GM18867 (cell line): ENCODE measurements at regions not wholly inside any gene's neighbourhood (a gene's known extent, or its start where the extent isn't known, plus 50 kb on each side); places are given as distances from the start of the nearest gene placed in this dataset.

Source experiments
- ATAC-seq: cut with Tn5 transposase; IDR thresholded peaks from one replicate; pipeline ENCODE4 v1.9.1; 2021; ENCODE audit warnings: mild to moderate bottlenecking, moderate library complexity; ENCODE audit not compliant: unreplicated experiment

DNA sequence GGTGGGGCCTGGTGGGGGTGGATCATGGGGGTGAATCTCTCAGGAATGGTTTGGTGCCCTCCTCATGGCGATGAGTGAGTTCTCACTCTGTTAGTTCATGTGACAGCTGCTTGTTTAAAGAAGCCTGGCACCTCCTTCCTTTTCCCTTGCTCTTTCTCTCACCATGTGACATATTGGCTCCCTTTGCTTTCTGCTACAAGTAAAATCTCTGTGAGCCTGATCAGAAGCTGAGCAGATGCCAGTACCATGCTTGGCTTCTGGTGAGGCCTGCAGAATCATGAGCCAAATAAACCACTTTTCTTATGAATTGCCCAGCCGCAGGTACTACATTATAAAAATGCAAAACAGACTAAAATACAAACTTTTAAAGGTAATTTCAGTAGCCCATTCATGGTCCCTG is 73.4 kb upstream of the TEX51 start:
- ATAC-seq = no peak

DNA sequence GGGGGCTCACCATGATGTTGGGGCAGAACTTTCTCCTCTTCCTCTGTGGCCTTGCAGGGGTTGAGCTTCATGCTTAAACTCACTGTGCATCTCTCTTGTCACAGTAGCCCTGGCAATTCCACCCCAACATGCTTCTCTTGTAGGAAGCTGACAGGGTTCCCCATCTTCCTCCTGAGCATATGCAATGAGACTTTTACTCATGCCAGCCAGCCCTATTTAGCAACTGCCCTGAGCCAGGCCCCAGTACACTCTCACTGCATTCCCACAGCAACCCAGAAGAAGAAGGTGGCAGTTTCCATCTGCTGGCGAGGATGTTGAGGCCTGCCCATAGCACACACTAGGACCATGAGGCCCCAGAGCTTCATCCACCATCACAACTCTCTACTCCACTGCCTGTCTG is 72.2 kb upstream of the TEX51 start:
- ATAC-seq = no peak

GRCh38 chr2:126827371-126827770 is 71.3 kb upstream of the TEX51 start:
- no peak for ATAC-seq

DNA sequence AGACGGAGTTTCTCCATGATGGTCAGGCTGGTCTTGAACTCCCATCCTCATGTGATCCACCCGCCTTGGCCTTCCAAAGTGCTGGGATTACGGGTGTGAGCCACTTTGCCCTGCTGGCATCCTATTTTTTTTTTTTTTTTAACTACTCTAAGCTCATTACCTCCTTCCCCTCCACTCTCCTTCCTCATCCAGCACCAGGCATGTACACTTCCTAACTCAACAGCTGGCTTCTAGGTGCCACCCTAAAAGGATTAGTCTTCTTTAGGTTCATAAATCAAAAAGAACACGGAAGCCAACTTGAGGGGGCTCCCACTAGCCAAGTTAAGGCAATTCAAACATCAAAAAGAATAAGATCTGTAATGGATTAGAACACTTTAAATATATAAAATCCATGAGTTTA is 70.6 kb upstream of the TEX51 start:
- ATAC-seq = no peak

- no peak for ATAC-seq
Measured at GRCh38 chr2:126828491-126828890, 70.2 kb upstream of the TEX51 start.

GRCh38 chr2:126831234-126832005 is 67.3 kb upstream of the TEX51 start:
- ATAC-seq = no peak

DNA sequence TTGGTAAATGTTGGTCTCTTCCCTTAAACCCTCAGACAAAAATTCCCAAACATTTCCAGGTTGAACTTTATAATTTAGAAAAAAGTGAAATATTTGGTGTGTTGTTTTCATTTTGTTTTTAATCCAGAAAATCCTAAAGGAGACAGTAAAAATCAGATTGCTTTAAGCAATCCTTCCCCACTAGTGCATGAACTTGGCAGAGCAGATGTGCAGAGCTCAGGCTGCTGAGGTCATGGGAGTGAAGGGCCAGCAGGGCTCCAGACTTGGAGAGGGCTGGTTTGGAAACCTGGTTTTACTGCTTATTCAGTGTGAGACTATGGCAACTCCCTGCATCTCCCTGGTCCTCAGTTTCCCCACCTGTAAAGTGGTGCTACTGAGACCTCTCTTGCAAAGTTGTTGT is 66.7 kb upstream of the TEX51 start:
- no peak for ATAC-seq

DNA sequence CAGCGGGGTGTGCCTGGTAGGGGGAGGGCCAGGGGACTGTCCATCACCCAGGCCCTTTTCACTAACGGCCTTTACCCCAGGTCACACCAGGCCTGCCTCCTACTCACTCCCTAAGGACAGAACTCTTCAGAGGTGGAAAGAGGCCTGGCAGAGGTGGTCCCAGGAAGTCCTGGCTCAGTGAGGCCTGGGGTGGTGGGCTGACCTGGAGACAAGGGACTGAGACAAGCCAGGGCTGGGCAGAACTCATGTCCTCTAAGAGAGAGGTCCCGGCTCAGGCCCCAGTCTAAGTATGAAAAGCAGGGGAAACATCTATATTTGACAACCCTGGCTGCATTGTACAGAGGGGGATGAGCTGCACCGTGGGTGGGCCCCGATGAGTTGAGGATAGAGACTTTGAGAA is 65.9 kb upstream of the TEX51 start:
- no peak for ATAC-seq

DNA sequence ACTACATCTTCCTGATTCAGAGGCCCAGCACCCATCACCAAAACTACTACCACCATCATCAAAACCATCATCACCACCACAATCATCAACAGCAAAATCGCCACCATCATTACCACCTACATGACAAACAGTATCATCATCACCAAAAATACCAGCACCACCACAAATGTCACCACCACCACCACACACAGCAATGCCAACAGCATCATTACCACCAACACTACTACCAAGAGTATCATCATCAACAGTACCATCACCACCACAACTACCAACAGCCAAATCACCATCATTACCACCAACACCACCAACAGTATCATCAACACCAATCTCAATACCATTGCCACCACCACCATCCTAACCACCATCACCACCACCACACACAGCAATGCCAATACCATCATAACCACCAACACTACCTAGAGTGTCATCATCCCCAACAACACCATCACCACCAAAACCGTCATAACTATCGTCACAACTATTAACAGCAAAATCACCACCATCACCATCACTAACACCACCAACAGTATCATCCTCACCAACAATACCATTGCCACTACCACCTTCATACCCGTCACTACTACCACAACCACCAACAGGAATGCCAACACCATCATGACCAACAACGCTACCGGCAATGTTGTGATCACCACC is 64.6 kb upstream of the TEX51 start:
- ATAC-seq = no peak

DNA sequence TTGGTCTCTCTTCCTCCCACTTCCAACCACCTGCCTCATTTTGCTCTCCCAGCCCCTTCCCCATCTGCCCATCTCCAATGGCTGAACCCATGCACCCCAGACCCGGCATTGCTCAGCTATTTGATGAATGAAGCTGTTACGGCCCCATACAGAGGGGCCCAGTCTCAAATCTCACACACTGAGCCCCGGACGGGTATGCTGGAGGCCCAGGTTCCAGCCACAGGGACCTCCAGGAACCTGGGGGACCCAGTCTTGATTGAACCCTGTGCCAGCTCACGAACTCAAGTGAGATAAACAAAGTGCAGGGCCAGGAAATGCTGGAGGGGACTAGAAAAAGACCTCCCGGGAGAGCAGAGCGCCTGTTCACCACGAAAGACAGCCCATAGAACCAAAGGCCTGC is 63.4 kb upstream of the TEX51 start:
- ATAC-seq = no peak

DNA sequence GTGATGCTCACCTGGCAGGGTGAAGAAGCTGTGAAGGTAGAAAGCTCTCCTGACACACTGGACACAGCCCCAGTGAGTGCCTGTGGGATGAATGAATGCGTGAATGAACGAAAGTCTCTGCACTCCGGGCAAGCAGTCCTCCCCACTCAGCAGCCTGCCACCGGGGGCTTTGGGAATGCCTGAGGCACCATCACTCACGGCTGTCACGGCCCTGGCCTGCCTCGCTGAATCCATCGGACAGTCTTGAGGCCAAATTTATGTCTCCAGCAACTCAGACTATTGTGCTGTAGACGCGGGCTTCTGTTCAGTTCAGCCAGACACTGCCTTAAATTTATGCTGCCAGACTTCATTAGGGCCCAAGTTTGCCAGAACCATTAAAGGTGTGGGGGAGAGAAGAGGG is 62.9 kb upstream of the TEX51 start:
- ATAC-seq = no peak

DNA sequence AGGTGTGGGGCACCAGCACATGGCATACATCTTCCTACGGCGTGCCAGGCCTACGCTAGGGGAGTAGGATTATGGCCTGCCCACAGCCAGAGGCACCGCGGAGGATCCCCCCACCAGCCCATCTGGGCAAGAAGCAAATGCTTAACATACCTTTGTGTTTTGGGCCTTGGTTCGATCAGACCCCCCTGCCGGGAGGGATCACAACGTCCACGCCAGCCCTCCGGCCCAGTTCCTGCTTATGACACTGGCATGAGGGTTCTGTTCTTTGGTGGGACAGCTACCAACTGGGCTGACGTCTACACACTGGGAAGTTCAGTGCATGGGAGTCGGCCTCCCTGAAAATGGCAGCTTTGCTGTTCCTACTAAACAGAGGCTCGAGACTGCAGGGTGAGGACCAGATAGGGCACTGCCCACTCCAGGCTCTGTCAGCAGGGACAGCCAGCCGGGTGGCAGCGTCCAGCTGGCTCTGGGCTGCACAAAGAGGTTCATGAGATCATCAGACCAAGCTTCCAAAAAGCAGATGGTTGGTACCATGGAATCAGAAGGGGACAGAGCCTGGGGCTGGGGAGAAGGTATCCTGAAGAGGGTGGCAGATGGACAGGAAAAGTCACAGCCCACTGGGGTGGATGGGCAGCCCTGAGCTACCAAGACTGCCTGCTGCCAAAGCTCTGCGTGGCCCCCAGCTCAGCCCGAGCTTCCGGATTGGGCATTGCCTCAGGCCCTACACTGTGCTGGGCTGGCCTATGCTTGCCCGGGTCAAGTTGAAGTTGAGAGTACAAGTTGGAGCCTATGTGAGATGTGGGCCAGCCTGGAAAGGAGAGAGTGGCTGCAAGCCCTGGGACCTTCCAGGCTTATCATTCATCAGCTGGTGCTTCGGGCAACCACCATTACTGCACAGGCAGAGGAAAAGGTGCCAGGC is 61.7 kb upstream of the TEX51 start:
- ATAC-seq = no peak

DNA sequence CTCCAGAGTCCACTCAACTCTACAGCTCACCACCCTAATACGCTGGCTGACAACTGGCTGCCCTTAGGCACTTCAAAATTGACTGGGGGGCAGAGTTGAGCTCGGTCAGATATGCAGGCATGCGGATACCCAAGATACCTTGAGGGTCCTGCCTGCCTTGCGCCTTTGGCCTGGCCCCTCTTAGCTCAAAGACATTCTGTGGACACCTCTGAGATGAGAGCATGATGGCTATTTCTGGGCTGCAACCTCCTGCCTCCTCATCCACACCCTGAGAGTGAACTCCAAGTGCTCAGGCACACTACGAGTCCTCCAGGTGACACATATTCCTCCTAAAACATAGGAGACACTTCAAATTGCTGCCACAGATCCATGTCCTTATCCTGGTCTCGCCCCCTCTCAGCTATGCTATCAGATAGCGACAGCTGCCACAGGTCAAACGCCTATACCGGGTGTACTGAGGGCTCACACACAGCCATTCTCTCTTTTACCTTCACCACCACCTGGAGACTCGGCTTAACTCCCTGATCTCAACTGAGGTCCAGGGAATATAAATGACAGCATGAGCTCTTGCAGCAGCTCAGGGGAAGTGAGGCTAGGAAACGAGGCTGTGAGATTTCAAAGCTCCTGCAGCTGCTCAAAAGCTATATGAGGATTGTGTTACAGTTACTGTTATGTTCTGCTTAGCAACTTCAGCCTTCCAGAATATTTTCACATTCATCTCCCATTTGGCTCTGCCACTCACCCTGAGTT is 60.5 kb upstream of the TEX51 start:
- ATAC-seq = no peak

- ATAC-seq = no peak
Measured at GRCh38 chr2:126838716-126838985, 60.0 kb upstream of the TEX51 start.

- ATAC-seq = no peak
Measured at GRCh38 chr2:126839796-126840195, 58.9 kb upstream of the TEX51 start.

GRCh38 chr2:126843081-126843480 is 55.6 kb upstream of the TEX51 start:
- no peak for ATAC-seq

- no peak for ATAC-seq
Measured at GRCh38 chr2:126846241-126846640, 52.4 kb upstream of the TEX51 start.
